ENCODE measurements at regions not wholly inside any gene's neighbourhood (a gene's known extent, or its start where the extent isn't known, plus 50 kb on each side); places are given as distances from the start of the nearest gene placed in this dataset.

DNA sequence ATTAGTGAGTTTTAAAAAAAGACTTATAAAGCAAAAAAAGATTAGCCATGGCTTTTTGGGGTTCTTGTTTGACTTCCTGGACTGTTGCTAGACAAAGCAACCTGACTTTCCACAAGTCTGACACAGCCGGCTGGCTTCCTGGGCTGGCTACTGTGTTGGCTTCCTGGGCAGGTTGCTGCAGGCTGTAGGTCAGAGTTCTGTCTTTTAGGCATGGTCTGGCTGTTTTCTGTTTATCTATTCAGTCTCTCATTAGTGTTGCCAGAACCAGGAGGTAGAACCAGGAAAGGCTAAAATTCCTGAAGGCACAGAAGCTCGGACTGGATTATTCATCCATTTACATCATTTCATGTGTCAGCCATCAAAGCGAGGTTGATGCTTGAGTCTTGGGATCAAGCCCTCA lies 88.6 kb upstream of the SLC35F3 start:
- TF ChIP-seq, protein P1, sequence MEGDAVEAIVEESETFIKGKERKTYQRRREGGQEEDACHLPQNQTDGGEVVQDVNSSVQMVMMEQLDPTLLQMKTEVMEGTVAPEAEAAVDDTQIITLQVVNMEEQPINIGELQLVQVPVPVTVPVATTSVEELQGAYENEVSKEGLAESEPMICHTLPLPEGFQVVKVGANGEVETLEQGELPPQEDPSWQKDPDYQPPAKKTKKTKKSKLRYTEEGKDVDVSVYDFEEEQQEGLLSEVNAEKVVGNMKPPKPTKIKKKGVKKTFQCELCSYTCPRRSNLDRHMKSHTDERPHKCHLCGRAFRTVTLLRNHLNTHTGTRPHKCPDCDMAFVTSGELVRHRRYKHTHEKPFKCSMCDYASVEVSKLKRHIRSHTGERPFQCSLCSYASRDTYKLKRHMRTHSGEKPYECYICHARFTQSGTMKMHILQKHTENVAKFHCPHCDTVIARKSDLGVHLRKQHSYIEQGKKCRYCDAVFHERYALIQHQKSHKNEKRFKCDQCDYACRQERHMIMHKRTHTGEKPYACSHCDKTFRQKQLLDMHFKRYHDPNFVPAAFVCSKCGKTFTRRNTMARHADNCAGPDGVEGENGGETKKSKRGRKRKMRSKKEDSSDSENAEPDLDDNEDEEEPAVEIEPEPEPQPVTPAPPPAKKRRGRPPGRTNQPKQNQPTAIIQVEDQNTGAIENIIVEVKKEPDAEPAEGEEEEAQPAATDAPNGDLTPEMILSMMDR (IDR thresholded peaks at IDR 0.05; ENCODE audit: low read length): no peak
- TF ChIP-seq EZH2phosphoT487 (IDR thresholded peaks at IDR 0.05; ENCODE audit: low read length): no peak
